Thoracic aorta (tissue), 2 donors: ENCODE measurements at regions not wholly inside any gene's neighbourhood (a gene's known extent, or its start where the extent isn't known, plus 50 kb on each side); places are given as distances from the start of the nearest gene placed in this dataset.
"Not testable (repeated sequence)": the region's sequence is repeated elsewhere in the genome, so short reads cannot be mapped to it uniquely, and the experiment has no call there.

Experiments used
- ATAC-seq: fragments of 150-250 bp; one replicate; pipeline ENCODE4 v1.8.0; 2017; ENCODE audit warnings: low read depth; ENCODE audit not compliant: insufficient number of reproducible peaks, low FRiP score
- DNase-seq: peaks from one replicate; pipeline ENCODE4 v3.0.0-alpha.2; 2020; ENCODE audit warnings: low spot score
- H3K27ac ChIP-seq, 2 donors: fragments of 200-600 bp; sonication (generic); 1 replicate in 1 of 2; 2 replicates in 1 of 2; pipeline ENCODE4 v1.5.1; 2016; ENCODE audit warnings: mild to moderate bottlenecking in 2 of 2, moderate library complexity in 2 of 2
- H3K27me3 ChIP-seq: fragments of 200-600 bp; sonication (generic); replicated peaks from 2 replicates; pipeline ENCODE4 v1.6.0; 2016; ENCODE audit warnings: mild to moderate bottlenecking; ENCODE audit not compliant: insufficient read depth
- H3K36me3 ChIP-seq: fragments of 200-600 bp; sonication (generic); one replicate; pipeline ENCODE4 v1.5.1; 2016
- H3K4me1 ChIP-seq, 2 donors: fragments of 200-600 bp; sonication (generic); 1 replicate in 1 of 2; 2 replicates in 1 of 2; pipeline versions ENCODE4 v1.5.1 to v1.6.0; 2016; ENCODE audit warnings: low read depth in 2 of 2, mild to moderate bottlenecking in 1 of 2; ENCODE audit not compliant: control insufficient read depth in 1 of 2
- H3K4me3 ChIP-seq: fragments of 200-600 bp; sonication (generic); 2 replicates; pipeline ENCODE4 v1.5.1; 2016; ENCODE audit warnings: mild to moderate bottlenecking
- H3K9me3 ChIP-seq: fragments of 200-600 bp; sonication (generic); 2 replicates; pipeline ENCODE4 v1.5.1; 2016
- TF ChIP-seq, protein P1 (sequence below): fragments of 200-600 bp; sonication (generic); IDR thresholded peaks from one replicate; pipeline ENCODE4 v1.5.1; 2019; ENCODE audit warnings: antibody characterized with exemption

DNA sequence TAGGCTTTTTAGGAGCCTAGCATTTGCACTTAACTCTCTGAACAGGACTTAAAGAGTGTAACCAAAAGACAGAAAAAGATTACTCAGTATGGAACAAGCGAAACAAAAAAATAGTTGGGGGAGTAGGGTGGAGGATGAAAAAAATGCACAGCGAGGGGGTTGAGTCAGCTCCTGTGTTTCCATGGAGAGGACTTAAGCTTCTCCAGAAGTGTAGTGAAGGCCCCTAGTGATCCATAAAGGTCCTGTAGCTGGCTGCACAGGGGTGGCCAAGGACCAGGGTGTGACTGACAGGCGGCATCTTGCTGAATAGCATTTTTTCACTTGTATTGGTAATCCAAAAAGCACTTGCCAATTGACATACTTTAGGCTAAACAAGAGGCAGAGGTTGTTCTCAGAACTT lies 533.9 kb downstream of the RFPL4B start:
- Histone ChIP-seq H3K27ac (no peak overlapping the region), H3K4me1 (peaks cover 4 to 17% of the 10 kb centered on the region in 2 donors), H3K36me3 (no peaks in the 10 kb centered on the region), H3K27me3 (no peaks in the 10 kb centered on the region), H3K4me3 (no peak overlapping the region), H3K9me3 (no peaks in the 10 kb centered on the region)
- TF ChIP-seq, protein P1, sequence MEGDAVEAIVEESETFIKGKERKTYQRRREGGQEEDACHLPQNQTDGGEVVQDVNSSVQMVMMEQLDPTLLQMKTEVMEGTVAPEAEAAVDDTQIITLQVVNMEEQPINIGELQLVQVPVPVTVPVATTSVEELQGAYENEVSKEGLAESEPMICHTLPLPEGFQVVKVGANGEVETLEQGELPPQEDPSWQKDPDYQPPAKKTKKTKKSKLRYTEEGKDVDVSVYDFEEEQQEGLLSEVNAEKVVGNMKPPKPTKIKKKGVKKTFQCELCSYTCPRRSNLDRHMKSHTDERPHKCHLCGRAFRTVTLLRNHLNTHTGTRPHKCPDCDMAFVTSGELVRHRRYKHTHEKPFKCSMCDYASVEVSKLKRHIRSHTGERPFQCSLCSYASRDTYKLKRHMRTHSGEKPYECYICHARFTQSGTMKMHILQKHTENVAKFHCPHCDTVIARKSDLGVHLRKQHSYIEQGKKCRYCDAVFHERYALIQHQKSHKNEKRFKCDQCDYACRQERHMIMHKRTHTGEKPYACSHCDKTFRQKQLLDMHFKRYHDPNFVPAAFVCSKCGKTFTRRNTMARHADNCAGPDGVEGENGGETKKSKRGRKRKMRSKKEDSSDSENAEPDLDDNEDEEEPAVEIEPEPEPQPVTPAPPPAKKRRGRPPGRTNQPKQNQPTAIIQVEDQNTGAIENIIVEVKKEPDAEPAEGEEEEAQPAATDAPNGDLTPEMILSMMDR, result no peak
- ATAC-seq (no peak), DNase-seq (no peak)

GRCh38 chr6:112881828-112882780 lies 535.0 kb downstream of the RFPL4B start:
- no peak overlapping the region for H3K27ac ChIP-seq
- ATAC-seq, result no peak
- H3K4me3 ChIP-seq, result no peak overlapping the region
- TF ChIP-seq, protein P1, result no peak
- no peaks in the 10 kb centered on the region for H3K27me3 ChIP-seq
- H3K36me3 ChIP-seq, result no peaks in the 10 kb centered on the region
- H3K4me1 ChIP-seq, result peaks cover 4 to 15% of the 10 kb centered on the region in 2 donors
- H3K9me3 ChIP-seq, result no peaks in the 10 kb centered on the region
- DNase-seq, result no peak

- Histone ChIP-seq H3K4me3 (no peak overlapping the region), H3K9me3 (no peaks in the 10 kb centered on the region), H3K36me3 (no peaks in the 10 kb centered on the region), H3K27me3 (no peaks in the 10 kb centered on the region), H3K27ac (no peak overlapping the region), H3K4me1 (peaks cover 0 to 6% of the 10 kb centered on the region in 2 donors)
- DNase-seq, result no peak
- TF ChIP-seq, protein P1, result no peak
- ATAC-seq, result no peak
Measured at GRCh38 chr6:112883095-112883494, 536.0 kb downstream of the RFPL4B start.

DNA sequence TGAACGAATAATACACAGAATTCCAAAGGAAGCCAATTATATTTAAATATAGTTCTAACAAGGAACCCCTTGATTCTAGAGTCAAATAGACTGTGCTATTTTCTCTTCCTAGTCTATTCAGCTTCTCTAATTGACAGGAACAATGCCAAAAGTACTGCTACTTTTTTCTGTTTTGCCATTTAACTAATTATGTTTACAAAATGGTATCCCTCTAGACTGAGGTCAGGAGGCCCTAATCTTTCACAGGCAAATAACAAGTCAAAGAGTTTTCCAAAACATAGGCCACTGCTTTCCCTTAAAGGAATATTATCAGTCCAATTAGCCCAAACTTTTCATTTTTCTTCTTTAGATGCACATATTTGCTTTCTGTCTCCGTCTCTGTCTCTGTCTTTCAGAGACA lies 539.3 kb downstream of the RFPL4B start:
- Histone ChIP-seq H3K27me3 (no peaks in the 10 kb centered on the region), H3K27ac (no peak overlapping the region), H3K4me3 (no peak overlapping the region), H3K4me1 (peaks cover 0 to 6% of the 10 kb centered on the region in 2 donors), H3K36me3 (no peaks in the 10 kb centered on the region), H3K9me3 (no peaks in the 10 kb centered on the region)
- no peak for ATAC-seq
- TF ChIP-seq, protein P1, result no peak
- no peak for DNase-seq

DNA sequence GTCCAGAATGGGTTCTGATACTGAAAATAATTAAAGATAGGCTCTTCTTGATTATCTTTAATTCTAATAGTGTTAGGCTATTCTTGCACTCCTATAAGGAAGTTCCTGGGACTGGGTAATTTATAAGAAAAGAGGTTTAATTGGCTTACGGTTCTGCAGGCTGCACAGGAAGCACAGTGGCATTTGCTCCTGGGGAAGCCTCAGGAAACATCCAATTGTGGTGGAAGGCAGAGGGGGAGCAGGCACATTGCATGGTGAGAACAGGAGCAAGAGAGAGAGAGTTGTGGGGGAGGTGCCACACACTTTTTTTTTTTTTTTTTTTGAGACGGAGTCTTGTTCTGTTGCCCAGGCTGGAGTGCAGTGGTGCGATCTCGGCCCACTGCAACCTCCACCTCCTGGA lies 540.3 kb downstream of the RFPL4B start:
- not testable (repeated sequence) for H3K36me3 ChIP-seq, H3K27me3 ChIP-seq, H3K27ac ChIP-seq, H3K9me3 ChIP-seq, H3K4me1 ChIP-seq, H3K4me3 ChIP-seq, DNase-seq, ATAC-seq
